Liver (tissue), 3 donors: ENCODE measurements at regions not wholly inside any gene's neighbourhood (a gene's known extent, or its start where the extent isn't known, plus 50 kb on each side); places are given as distances from the start of the nearest gene placed in this dataset.
"Not testable (repeated sequence)": the region's sequence is repeated elsewhere in the genome, so short reads cannot be mapped to it uniquely, and the experiment has no call there.

Experiments
- EGR1 ChIP-seq, 2 donors: IDR thresholded peaks; 2 replicates each; pipeline ENCODE4 v1.6.1; 2016 to 2018; ENCODE audit warnings: antibody characterized with exemption in 2 of 2, low read depth in 2 of 2
- GABPA ChIP-seq, 2 donors: IDR thresholded peaks in 1 of 2; conservative IDR thresholded peaks in 1 of 2; 2 replicates each; pipeline ENCODE4 v1.6.1; 2016; ENCODE audit warnings: antibody characterized with exemption in 2 of 2, mild to moderate bottlenecking in 1 of 2, moderate library complexity in 1 of 2
- RXRA ChIP-seq, 2 donors: IDR thresholded peaks; 2 replicates each; pipeline ENCODE4 v1.6.1; 2017 to 2018; ENCODE audit warnings: antibody characterized with exemption in 2 of 2, mild to moderate bottlenecking in 1 of 2
- SP1 ChIP-seq: IDR thresholded peaks from 2 replicates; pipeline ENCODE4 v1.6.1; 2018; ENCODE audit warnings: antibody characterized with exemption, mild to moderate bottlenecking
- YY1 ChIP-seq: IDR thresholded peaks from 2 replicates; pipeline ENCODE4 v1.6.1; 2016; ENCODE audit warnings: antibody characterized with exemption, mild to moderate bottlenecking
- TF ChIP-seq, protein P1 (sequence below): fragments of 150-350 bp; IDR thresholded peaks from 2 replicates; pipeline ENCODE4 v1.5.1; 2017; ENCODE audit warnings: improper control_type of control experiment, low read depth, low read length; ENCODE audit not compliant: missing input control
- TF ChIP-seq, protein P2 (sequence below): IDR thresholded peaks from 2 replicates; pipeline ENCODE4 v1.6.1; 2016; ENCODE audit warnings: antibody characterized with exemption, mild to moderate bottlenecking
- TF ChIP-seq, protein P3 (sequence below): IDR thresholded peaks from 2 replicates; pipeline ENCODE4 v1.6.1; 2016; ENCODE audit warnings: antibody characterized with exemption
- donor health status: healthy.
- donor health status: healthy.

DNA sequence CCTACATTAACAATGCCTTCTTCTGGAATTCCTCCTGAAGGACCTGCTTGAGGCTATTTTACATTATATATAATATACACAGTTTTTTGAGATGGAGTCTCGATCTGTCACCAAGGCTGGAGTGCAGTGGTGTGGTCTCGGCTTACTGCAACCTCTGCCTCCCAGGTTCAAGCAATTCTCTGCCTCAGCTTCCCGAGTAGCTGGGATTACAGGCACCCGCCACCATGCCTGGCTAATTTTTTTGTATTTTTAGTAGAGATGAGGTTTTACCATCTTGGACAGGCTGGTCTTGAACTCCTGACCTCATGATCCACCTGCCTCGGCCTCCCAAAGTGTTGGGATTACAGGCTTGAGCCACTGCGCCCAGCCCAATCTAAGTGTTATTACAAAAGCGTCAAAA, 71.9 kb upstream of the PRR23C start:
- TF ChIP-seq, protein P1, sequence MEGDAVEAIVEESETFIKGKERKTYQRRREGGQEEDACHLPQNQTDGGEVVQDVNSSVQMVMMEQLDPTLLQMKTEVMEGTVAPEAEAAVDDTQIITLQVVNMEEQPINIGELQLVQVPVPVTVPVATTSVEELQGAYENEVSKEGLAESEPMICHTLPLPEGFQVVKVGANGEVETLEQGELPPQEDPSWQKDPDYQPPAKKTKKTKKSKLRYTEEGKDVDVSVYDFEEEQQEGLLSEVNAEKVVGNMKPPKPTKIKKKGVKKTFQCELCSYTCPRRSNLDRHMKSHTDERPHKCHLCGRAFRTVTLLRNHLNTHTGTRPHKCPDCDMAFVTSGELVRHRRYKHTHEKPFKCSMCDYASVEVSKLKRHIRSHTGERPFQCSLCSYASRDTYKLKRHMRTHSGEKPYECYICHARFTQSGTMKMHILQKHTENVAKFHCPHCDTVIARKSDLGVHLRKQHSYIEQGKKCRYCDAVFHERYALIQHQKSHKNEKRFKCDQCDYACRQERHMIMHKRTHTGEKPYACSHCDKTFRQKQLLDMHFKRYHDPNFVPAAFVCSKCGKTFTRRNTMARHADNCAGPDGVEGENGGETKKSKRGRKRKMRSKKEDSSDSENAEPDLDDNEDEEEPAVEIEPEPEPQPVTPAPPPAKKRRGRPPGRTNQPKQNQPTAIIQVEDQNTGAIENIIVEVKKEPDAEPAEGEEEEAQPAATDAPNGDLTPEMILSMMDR, result not testable (repeated sequence)
- not testable (repeated sequence) for TF ChIP-seq EGR1 (IDR thresholded peaks at IDR 0.05; ENCODE audit: low read depth in 2 of 2); GABPA (IDR thresholded peaks at IDR 0.05 in 1 of 2, conservative IDR thresholded peaks at IDR 0.05 in 1 of 2); RXRA (IDR thresholded peaks at IDR 0.05); SP1; YY1
- TF ChIP-seq, protein P2, sequence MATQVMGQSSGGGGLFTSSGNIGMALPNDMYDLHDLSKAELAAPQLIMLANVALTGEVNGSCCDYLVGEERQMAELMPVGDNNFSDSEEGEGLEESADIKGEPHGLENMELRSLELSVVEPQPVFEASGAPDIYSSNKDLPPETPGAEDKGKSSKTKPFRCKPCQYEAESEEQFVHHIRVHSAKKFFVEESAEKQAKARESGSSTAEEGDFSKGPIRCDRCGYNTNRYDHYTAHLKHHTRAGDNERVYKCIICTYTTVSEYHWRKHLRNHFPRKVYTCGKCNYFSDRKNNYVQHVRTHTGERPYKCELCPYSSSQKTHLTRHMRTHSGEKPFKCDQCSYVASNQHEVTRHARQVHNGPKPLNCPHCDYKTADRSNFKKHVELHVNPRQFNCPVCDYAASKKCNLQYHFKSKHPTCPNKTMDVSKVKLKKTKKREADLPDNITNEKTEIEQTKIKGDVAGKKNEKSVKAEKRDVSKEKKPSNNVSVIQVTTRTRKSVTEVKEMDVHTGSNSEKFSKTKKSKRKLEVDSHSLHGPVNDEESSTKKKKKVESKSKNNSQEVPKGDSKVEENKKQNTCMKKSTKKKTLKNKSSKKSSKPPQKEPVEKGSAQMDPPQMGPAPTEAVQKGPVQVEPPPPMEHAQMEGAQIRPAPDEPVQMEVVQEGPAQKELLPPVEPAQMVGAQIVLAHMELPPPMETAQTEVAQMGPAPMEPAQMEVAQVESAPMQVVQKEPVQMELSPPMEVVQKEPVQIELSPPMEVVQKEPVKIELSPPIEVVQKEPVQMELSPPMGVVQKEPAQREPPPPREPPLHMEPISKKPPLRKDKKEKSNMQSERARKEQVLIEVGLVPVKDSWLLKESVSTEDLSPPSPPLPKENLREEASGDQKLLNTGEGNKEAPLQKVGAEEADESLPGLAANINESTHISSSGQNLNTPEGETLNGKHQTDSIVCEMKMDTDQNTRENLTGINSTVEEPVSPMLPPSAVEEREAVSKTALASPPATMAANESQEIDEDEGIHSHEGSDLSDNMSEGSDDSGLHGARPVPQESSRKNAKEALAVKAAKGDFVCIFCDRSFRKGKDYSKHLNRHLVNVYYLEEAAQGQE, result not testable (repeated sequence)
- TF ChIP-seq, protein P3, sequence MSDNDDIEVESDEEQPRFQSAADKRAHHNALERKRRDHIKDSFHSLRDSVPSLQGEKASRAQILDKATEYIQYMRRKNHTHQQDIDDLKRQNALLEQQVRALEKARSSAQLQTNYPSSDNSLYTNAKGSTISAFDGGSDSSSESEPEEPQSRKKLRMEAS, result not testable (repeated sequence)
